ENCODE measurements at regions not wholly inside any gene's neighbourhood (a gene's known extent, or its start where the extent isn't known, plus 50 kb on each side); places are given as distances from the start of the nearest gene placed in this dataset.
A peak's percentile ranks its signal among the peaks of the same experiment; 100 is the strongest.
"Not testable (repeated sequence)": the region's sequence is repeated elsewhere in the genome, so short reads cannot be mapped to it uniquely, and the experiment has no call there.

GRCh38 chr4:123537906-123538402 lies 141.4 kb downstream of the SPRY1 start:
- not testable (repeated sequence) for DNase-seq (ENCODE audit: low spot score)

GRCh38 chr4:123545667-123546572 lies 149.3 kb downstream of the SPRY1 start:
- no peak for DNase-seq (ENCODE audit: low spot score)

- no peak for DNase-seq (ENCODE audit: low spot score)
These were observed 150.0 kb downstream of the SPRY1 start for GRCh38 chr4:123546573-123547060.

GRCh38 chr4:123547216-123548165 lies 150.9 kb downstream of the SPRY1 start:
- DNase-seq (ENCODE audit: low spot score), result no peak

- DNase-seq (ENCODE audit: low spot score), result no peak
These were observed 156.7 kb downstream of the SPRY1 start for GRCh38 chr4:123553279-123553678.

- DNase-seq (ENCODE audit: low spot score), result no peak
These were observed 157.4 kb downstream of the SPRY1 start for GRCh38 chr4:123553733-123554637.

GRCh38 chr4:123554801-123555232 lies 158.2 kb downstream of the SPRY1 start:
- no peak for DNase-seq (ENCODE audit: low spot score)

GRCh38 chr4:123555233-123555806 lies 158.7 kb downstream of the SPRY1 start:
- no peak for DNase-seq (ENCODE audit: low spot score)

- no peak for DNase-seq (ENCODE audit: low spot score)
These were observed 159.2 kb downstream of the SPRY1 start for GRCh38 chr4:123555807-123556273.

GRCh38 chr4:123556526-123556925 lies 159.9 kb downstream of the SPRY1 start:
- DNase-seq (ENCODE audit: low spot score), result no peak

- no peak for DNase-seq (ENCODE audit: low spot score)
These were observed 161.4 kb downstream of the SPRY1 start for GRCh38 chr4:123557857-123558536.

GRCh38 chr4:123558865-123559264 lies 162.3 kb downstream of the SPRY1 start:
- no peak for DNase-seq (ENCODE audit: low spot score)

- no peak for DNase-seq (ENCODE audit: low spot score)
These were observed 163.6 kb downstream of the SPRY1 start for GRCh38 chr4:123559955-123560871.

GRCh38 chr4:123561525-123561924 lies 164.9 kb downstream of the SPRY1 start:
- DNase-seq (ENCODE audit: low spot score), result no peak

- DNase-seq (ENCODE audit: low spot score), result no peak
These were observed 166.6 kb downstream of the SPRY1 start for GRCh38 chr4:123562994-123563750.

GRCh38 chr4:123564758-123565346 lies 168.3 kb downstream of the SPRY1 start:
- DNase-seq (ENCODE audit: low spot score), result peak; percentile 85

- no peak for DNase-seq (ENCODE audit: low spot score)
These were observed 172.3 kb downstream of the SPRY1 start for GRCh38 chr4:123568936-123569335.

- DNase-seq (ENCODE audit: low spot score), result no peak
These were observed 172.9 kb downstream of the SPRY1 start for GRCh38 chr4:123569541-123569940.
